GM19324 (cell line): ENCODE measurements at regions not wholly inside any gene's neighbourhood (a gene's known extent, or its start where the extent isn't known, plus 50 kb on each side); places are given as distances from the start of the nearest gene placed in this dataset.
A peak's percentile ranks its signal among the peaks of the same experiment; 100 is the strongest.
"Not testable (repeated sequence)": the region's sequence is repeated elsewhere in the genome, so short reads cannot be mapped to it uniquely, and the experiment has no call there.

ENCODE experiments used
- ATAC-seq: cut with Tn5 transposase; IDR thresholded peaks from one replicate; pipeline ENCODE4 v1.9.1; 2021; ENCODE audit warnings: mild to moderate bottlenecking, moderate library complexity; ENCODE audit not compliant: unreplicated experiment, low FRiP score

- ATAC-seq, result no peak
Measured at GRCh38 chr13:78102741-78103140, 184.1 kb upstream of the EDNRB start.

- no peak for ATAC-seq
Measured at GRCh38 chr13:78102121-78102677, 183.6 kb upstream of the EDNRB start.

GRCh38 chr13:78100486-78100885 lies 181.9 kb upstream of the EDNRB start:
- ATAC-seq, result no peak

- ATAC-seq, result no peak
Measured at GRCh38 chr13:78098249-78098648, 179.6 kb upstream of the EDNRB start.

- ATAC-seq, result no peak
Measured at GRCh38 chr13:78096221-78096620, 177.6 kb upstream of the EDNRB start.

- no peak for ATAC-seq
Measured at GRCh38 chr13:78087966-78088678, 169.5 kb upstream of the EDNRB start.

GRCh38 chr13:78085434-78086225 lies 167.0 kb upstream of the EDNRB start:
- no peak for ATAC-seq

- ATAC-seq, result no peak
Measured at GRCh38 chr13:78084401-78084800, 165.8 kb upstream of the EDNRB start.

GRCh38 chr13:78078168-78078567 lies 159.5 kb upstream of the EDNRB start:
- no peak for ATAC-seq

GRCh38 chr13:78067290-78067689 lies 148.7 kb upstream of the EDNRB start:
- no peak for ATAC-seq

GRCh38 chr13:78065141-78065540 lies 146.5 kb upstream of the EDNRB start:
- ATAC-seq, result no peak

GRCh38 chr13:78061806-78062205 lies 143.2 kb upstream of the EDNRB start:
- ATAC-seq, result no peak

- ATAC-seq, result no peak
Measured at GRCh38 chr13:78060966-78061365, 142.3 kb upstream of the EDNRB start.

- ATAC-seq, result not testable (repeated sequence)
Measured at GRCh38 chr13:78056865-78057264, 138.2 kb upstream of the EDNRB start.

GRCh38 chr13:78054157-78054556 lies 135.5 kb upstream of the EDNRB start:
- ATAC-seq, result no peak

- no peak for ATAC-seq
Measured at GRCh38 chr13:78047151-78047550, 128.5 kb upstream of the EDNRB start.

- ATAC-seq, result peak; percentile 99
Measured at GRCh38 chr13:78046331-78046730, 127.7 kb upstream of the EDNRB start.

- peak; percentile 50 for ATAC-seq
Measured at GRCh38 chr13:78045916-78046315, 127.3 kb upstream of the EDNRB start.

GRCh38 chr13:78041366-78041765 lies 122.7 kb upstream of the EDNRB start:
- ATAC-seq, result not testable (repeated sequence)

- no peak for ATAC-seq
Measured at GRCh38 chr13:78040205-78040830, 121.7 kb upstream of the EDNRB start.

- ATAC-seq, result no peak
Measured at GRCh38 chr13:78036841-78037240, 118.2 kb upstream of the EDNRB start.
